Breast epithelium (tissue), 3 donors: ENCODE measurements at regions not wholly inside any gene's neighbourhood (a gene's known extent, or its start where the extent isn't known, plus 50 kb on each side); places are given as distances from the start of the nearest gene placed in this dataset.

Source experiments
- CTCF ChIP-seq, 3 donors: fragments of 450-650 bp; IDR thresholded peaks; one replicate each; pipeline ENCODE4 v1.5.1; 2016 to 2017; ENCODE audit warnings: antibody characterized with exemption in 3 of 3, mild to moderate bottlenecking in 3 of 3, moderate library complexity in 3 of 3
- POLR2A ChIP-seq: fragments of 450-650 bp; IDR thresholded peaks from one replicate; pipeline ENCODE4 v1.6.1; 2016; ENCODE audit warnings: antibody characterized with exemption, mild to moderate bottlenecking, moderate library complexity
- POLR2AphosphoS5 ChIP-seq, 3 donors: sonication (generic); formaldehyde crosslinking; IDR thresholded peaks; one replicate each; pipeline ENCODE4 v1.6.1; 2017; ENCODE audit warnings: antibody characterized with exemption in 3 of 3

- TF ChIP-seq POLR2A (no peak), CTCF (IDR thresholded peaks at IDR 0.05) (peak in 1 of 3 donors; percentile 24), POLR2AphosphoS5 (IDR thresholded peaks at IDR 0.05) (no peak)
These were observed 215.3 kb upstream of the CTSO start for GRCh38 chr4:156169011-156169410.
